HG02759 (cell line): ENCODE measurements at regions not wholly inside any gene's neighbourhood (a gene's known extent, or its start where the extent isn't known, plus 50 kb on each side); places are given as distances from the start of the nearest gene placed in this dataset.

Experiments
- ATAC-seq: cut with Tn5 transposase; IDR thresholded peaks from one replicate; pipeline ENCODE4 v1.9.1; 2021; ENCODE audit warnings: mild to moderate bottlenecking, moderate library complexity; ENCODE audit not compliant: unreplicated experiment

- no peak for ATAC-seq
These were observed 51.2 kb upstream of the HSPA9 start for GRCh38 chr5:138626333-138626944.

- no peak for ATAC-seq
These were observed 49.9 kb upstream of the HSPA9 start for GRCh38 chr5:138625134-138625533.
